IMR-90 (cell line): ENCODE measurements at regions not wholly inside any gene's neighbourhood (a gene's known extent, or its start where the extent isn't known, plus 50 kb on each side); places are given as distances from the start of the nearest gene placed in this dataset.

Experiments used
- ATAC-seq: fragments of 200-7000 bp; cut with Tn5 transposase; 2 replicates; pipeline ENCODE4 v1.9.1; 2020; ENCODE audit warnings: low read depth, mild to moderate bottlenecking, moderate library complexity
- BruUV-seq: library from RNA; stranded (reverse); fragments of 400-500 nt; replicated peaks from 2 replicates; lab custom pipeline; 2021; lab: Mats Ljungman, UMichigan
- CTCF ChIA-PET: fragments of 300-600 bp; formaldehyde crosslinking; extraction: SDS; loops from one replicate; lab custom pipeline; 2021; ENCODE audit warnings: antibody characterized with exemption; lab: Yijun Ruan, JAX
- POLR2A ChIA-PET: fragments of 300-600 bp; sonication (Branson Sonifier 250); formaldehyde crosslinking; loops from one replicate; lab custom pipeline; 2022; ENCODE audit warnings: antibody characterized with exemption; ENCODE audit not compliant: unreplicated experiment; lab: Charles Lee
- DNase-seq: peaks from one replicate; pipeline ENCODE4 v3.0.0; 2013
- H2AFZ ChIP-seq: replicated peaks from 2 replicates; pipeline ENCODE3; 2013; ENCODE audit warnings: low read length, mild to moderate bottlenecking; ENCODE audit not compliant: poor library complexity
- H2AK5ac ChIP-seq: 2 replicates; pipeline ENCODE4 v1.6.1; 2013; ENCODE audit warnings: low read depth, low read length, inconsistent platforms
- H2AK9ac ChIP-seq: replicated peaks from 2 replicates; pipeline ENCODE3; 2013; ENCODE audit warnings: mild to moderate bottlenecking, low read depth, low read length, moderate library complexity; ENCODE audit not compliant: poor library complexity
- H2BK120ac ChIP-seq: 2 replicates; pipeline ENCODE4 v1.6.1; 2013; ENCODE audit warnings: low read depth, low read length, inconsistent platforms
- H2BK15ac ChIP-seq: 3 replicates; pipeline ENCODE4 v1.6.1; 2013; ENCODE audit warnings: low read depth, low read length, inconsistent platforms
- H2BK20ac ChIP-seq: 2 replicates; pipeline ENCODE4 v1.6.1; 2013; ENCODE audit warnings: low read depth, mild to moderate bottlenecking, inconsistent platforms, low read length, moderate library complexity
- H2BK5ac ChIP-seq: 2 replicates; pipeline ENCODE4 v1.6.1; 2013; ENCODE audit warnings: mild to moderate bottlenecking, low read depth, low read length, inconsistent platforms; ENCODE audit not compliant: poor library complexity, severe bottlenecking
- H3K14ac ChIP-seq: replicated peaks from 2 replicates; pipeline ENCODE4 v1.6.1; 2013; ENCODE audit warnings: low read depth, low read length, inconsistent platforms
- H3K18ac ChIP-seq: 2 replicates; pipeline ENCODE4 v1.6.1; 2013; ENCODE audit warnings: low read depth, low read length, control low read depth
- H3K23ac ChIP-seq: 2 replicates; pipeline ENCODE4 v1.6.1; 2013; ENCODE audit warnings: low read depth, low read length, inconsistent platforms
- H3K27ac ChIP-seq: 2 replicates; pipeline ENCODE4 v1.5.1; 2013; ENCODE audit warnings: mild to moderate bottlenecking, control low read depth, low read length; ENCODE audit not compliant: insufficient read depth
- H3K27me3 ChIP-seq: 2 replicates; pipeline ENCODE4 v1.6.1; 2013; ENCODE audit warnings: low read length; ENCODE audit not compliant: control insufficient read depth, insufficient read depth
- H3K36me3 ChIP-seq: 2 replicates; pipeline ENCODE4 v1.6.1; 2013; ENCODE audit warnings: low read length, mixed read lengths; ENCODE audit not compliant: control insufficient read depth, insufficient read depth
- H3K4ac ChIP-seq: 2 replicates; pipeline ENCODE4 v1.6.1; 2013; ENCODE audit warnings: low read depth, low read length, inconsistent platforms
- H3K4me1 ChIP-seq: 2 replicates; pipeline ENCODE4 v1.6.1; 2013; ENCODE audit warnings: low read length, mixed read lengths; ENCODE audit not compliant: control insufficient read depth, insufficient read depth
- H3K4me2 ChIP-seq: 2 replicates; pipeline ENCODE4 v1.6.1; 2013; ENCODE audit warnings: low read depth, mild to moderate bottlenecking, control low read depth, low read length, moderate library complexity
- H3K4me3 ChIP-seq: 2 replicates; pipeline ENCODE4 v1.5.1; 2013; ENCODE audit warnings: low read depth, mild to moderate bottlenecking, control low read depth, low read length, moderate library complexity; ENCODE audit not compliant: insufficient read depth
- H3K56ac ChIP-seq: 2 replicates; pipeline ENCODE4 v1.6.1; 2013; ENCODE audit warnings: low read length, inconsistent platforms; ENCODE audit not compliant: insufficient read depth; ENCODE audit errors: extremely low read depth
- H3K79me1 ChIP-seq, 2 experiments: 2 replicates each; pipeline ENCODE4 v1.6.1; 2013; ENCODE audit warnings: low read length in 2 of 2, inconsistent platforms in 1 of 2, low read depth in 1 of 2
- H3K9ac ChIP-seq: 2 replicates; pipeline ENCODE4 v1.6.1; 2013; ENCODE audit warnings: low read depth, low read length, control low read depth
- H3K9me1 ChIP-seq: 2 replicates; pipeline ENCODE4 v1.6.1; 2013; ENCODE audit warnings: low read length, inconsistent platforms; ENCODE audit not compliant: insufficient read depth
- H3K9me3 ChIP-seq: 2 replicates; pipeline ENCODE4 v1.6.1; 2013; ENCODE audit warnings: low read length; ENCODE audit not compliant: control insufficient read depth, insufficient read depth
- H4K20me1 ChIP-seq: 2 replicates; pipeline ENCODE4 v1.6.1; 2013; ENCODE audit warnings: low read length, inconsistent platforms; ENCODE audit not compliant: insufficient read depth
- H4K5ac ChIP-seq: 2 replicates; pipeline ENCODE4 v1.6.1; 2013; ENCODE audit warnings: mild to moderate bottlenecking, low read depth, low read length, control low read depth
- H4K8ac ChIP-seq, 2 experiments: 2 replicates each; pipeline ENCODE4 v1.6.1; 2013; ENCODE audit warnings: low read depth in 2 of 2, low read length in 2 of 2, control low read depth in 1 of 2, inconsistent platforms in 1 of 2
- H4K91ac ChIP-seq: 2 replicates; pipeline ENCODE4 v1.6.1; 2013; ENCODE audit warnings: low read depth, low read length, inconsistent platforms; ENCODE audit not compliant: insufficient read depth
- BHLHE40 ChIP-seq: fragments of 150-350 bp; IDR thresholded peaks from 2 replicates; pipeline ENCODE4 v1.6.1; 2016; ENCODE audit warnings: mild to moderate bottlenecking, low read depth, low read length
- CHD1 ChIP-seq: IDR thresholded peaks from 2 replicates; pipeline ENCODE4 v1.6.1; 2012; ENCODE audit warnings: low read depth, low read length, improper control_type of control experiment
- CTCF ChIP-seq: conservative IDR thresholded peaks from 2 replicates; pipeline ENCODE4 v1.5.1; 2012; ENCODE audit warnings: mild to moderate bottlenecking, low read depth, low read length, improper control_type of control experiment
- FOS ChIP-seq: fragments of 150-350 bp; IDR thresholded peaks from 2 replicates; pipeline ENCODE4 v1.6.1; 2016; ENCODE audit warnings: low read depth, low read length
- MAFK ChIP-seq: IDR thresholded peaks from 2 replicates; pipeline ENCODE4 v1.6.1; 2012; ENCODE audit warnings: low read depth, low read length, improper control_type of control experiment
- MAZ ChIP-seq: IDR thresholded peaks from 2 replicates; pipeline ENCODE4 v1.6.1; 2012; ENCODE audit warnings: low read depth, mild to moderate bottlenecking, low read length, improper control_type of control experiment, moderate library complexity, borderline replicate concordance
- MXI1 ChIP-seq: IDR thresholded peaks from 2 replicates; pipeline ENCODE4 v1.6.1; 2012; ENCODE audit warnings: low read depth, mild to moderate bottlenecking, low read length, moderate library complexity, borderline replicate concordance
- POLR2A ChIP-seq: IDR thresholded peaks from 2 replicates; pipeline ENCODE4 v1.6.1; 2012; ENCODE audit warnings: mild to moderate bottlenecking, low read depth, low read length
- RCOR1 ChIP-seq: IDR thresholded peaks from 2 replicates; pipeline ENCODE4 v1.6.1; 2012; ENCODE audit warnings: mild to moderate bottlenecking, low read length, improper control_type of control experiment; ENCODE audit not compliant: insufficient replicate concordance
- RFX5 ChIP-seq: IDR thresholded peaks from 2 replicates; pipeline ENCODE4 v1.8.0; 2012; ENCODE audit warnings: low read depth, mild to moderate bottlenecking, low read length, moderate library complexity
- SMC3 ChIP-seq: fragments of 150-350 bp; IDR thresholded peaks from 2 replicates; pipeline ENCODE4 v1.6.1; 2016; ENCODE audit warnings: low read depth, mild to moderate bottlenecking, antibody characterized with exemption, low read length, moderate library complexity
- dilution Hi-C: fragments of 300-500 bp; cut with HindIII; formaldehyde crosslinking; loops from one replicate; pipeline ENCODE4 v1.14.3; 2018; ENCODE audit warnings: low sequenced_read_pairs; ENCODE audit not compliant: unreplicated experiment
- in situ Hi-C: fragments of 300-500 bp; cut with MboI; formaldehyde crosslinking; loops from 3 replicates; pipeline ENCODE4 v1.14.3; 2019; ENCODE audit warnings: low sequenced_read_pairs, inconsistent platforms, mixed read lengths
- intact Hi-C: fragments of 100-400 bp; cut with micrococcal nuclease; formaldehyde crosslinking; loops from 2 replicates; pipeline ENCODE4 v1.10.0; 2022
- TF ChIP-seq, protein P1 (sequence below): fragments of 150-350 bp; IDR thresholded peaks from 2 replicates; pipeline ENCODE4 v1.6.1; 2017; ENCODE audit warnings: mild to moderate bottlenecking, antibody characterized with exemption, low read length, low read depth

- no TSS peak for BruUV-seq
- intact Hi-C loops (no loop called here), in situ Hi-C loops (no loop called here), dilution Hi-C loops (no loop called here)
- Histone ChIP-seq H3K79me1 (no peaks in the 10 kb centered on the region), H3K27me3 (no peaks in the 10 kb centered on the region), H3K4me2 (no peak overlapping the region), H3K4me3 (no peak overlapping the region), H3K18ac (no peak overlapping the region), H2AFZ (no peak overlapping the region), H2BK15ac (no peak overlapping the region), H3K4ac (no peak overlapping the region), H3K9me1 (no peaks in the 10 kb centered on the region), H2AK9ac (no peak overlapping the region), H3K4me1 (no peaks in the 10 kb centered on the region), H4K5ac (no peak overlapping the region), H2BK5ac (no peak overlapping the region), H2BK20ac (no peak overlapping the region), H4K91ac (no peak overlapping the region), H2BK120ac (no peak overlapping the region), H2AK5ac (no peak overlapping the region), H4K20me1 (no peaks in the 10 kb centered on the region), H3K23ac (no peak overlapping the region; the same call in 1 of the 2 replicates), H4K8ac (no peak overlapping the region), H3K36me3 (no peaks in the 10 kb centered on the region), H3K9me3 (no peaks in the 10 kb centered on the region), H3K27ac (no peak overlapping the region), H3K9ac (no peak overlapping the region), H3K56ac (no peak overlapping the region), H3K14ac (no peak overlapping the region)
- ChIA-PET CTCF (no interaction called here), POLR2A (no interaction called here)
- ATAC-seq, result no peak
- TF ChIP-seq RCOR1, result no peak
- TF ChIP-seq POLR2A, result no peak
- TF ChIP-seq MAZ, result no peak
- no peak for TF ChIP-seq MXI1
- TF ChIP-seq CTCF, result no peak
- TF ChIP-seq BHLHE40, result no peak
- TF ChIP-seq SMC3, result no peak
- no peak for TF ChIP-seq CHD1
- no peak for TF ChIP-seq RFX5
- no peak for TF ChIP-seq FOS
- no peak for TF ChIP-seq MAFK
- TF ChIP-seq, protein P1, sequence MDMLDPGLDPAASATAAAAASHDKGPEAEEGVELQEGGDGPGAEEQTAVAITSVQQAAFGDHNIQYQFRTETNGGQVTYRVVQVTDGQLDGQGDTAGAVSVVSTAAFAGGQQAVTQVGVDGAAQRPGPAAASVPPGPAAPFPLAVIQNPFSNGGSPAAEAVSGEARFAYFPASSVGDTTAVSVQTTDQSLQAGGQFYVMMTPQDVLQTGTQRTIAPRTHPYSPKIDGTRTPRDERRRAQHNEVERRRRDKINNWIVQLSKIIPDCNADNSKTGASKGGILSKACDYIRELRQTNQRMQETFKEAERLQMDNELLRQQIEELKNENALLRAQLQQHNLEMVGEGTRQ, result no peak
- no peak for DNase-seq
Observed at GRCh38 chr18:40274618-40275196, 1680.3 kb upstream of the PIK3C3 start.
